Activated CD8-positive, alpha-beta T cell treated with anti-CD3 and anti-CD28 coated beads for 36 hours (primary cell): ENCODE measurements at regions not wholly inside any gene's neighbourhood (a gene's known extent, or its start where the extent isn't known, plus 50 kb on each side); places are given as distances from the start of the nearest gene placed in this dataset.

ENCODE experiments used
- ATAC-seq: fragments of 200-7000 bp; cut with Tn5 transposase; one replicate; pipeline ENCODE4 v1.10.0; 2021; ENCODE audit warnings: mild to moderate bottlenecking, moderate library complexity
- CTCF ChIA-PET: fragments of 350-600 bp; sonication (Branson Sonifier 250); formaldehyde crosslinking; loops from one replicate; lab custom pipeline; 2021; ENCODE audit warnings: antibody characterized with exemption; lab: Charles Lee
- POLR2A ChIA-PET: fragments of 350-600 bp; sonication (Branson Sonifier 250); formaldehyde crosslinking; loops from one replicate; lab custom pipeline; 2021; ENCODE audit warnings: antibody characterized with exemption; lab: Charles Lee
- DNase-seq: peaks from one replicate; pipeline ENCODE4 v3.0.0-alpha.2; 2020
- H3K27ac Mint-ChIP-seq: one replicate; pipeline ENCODE4 v1.8.0; 2021; ENCODE audit warnings: mild to moderate bottlenecking, mixed read lengths
- H3K27me3 Mint-ChIP-seq: one replicate; pipeline ENCODE4 v1.8.0; 2021; ENCODE audit warnings: mixed read lengths
- H3K36me3 Mint-ChIP-seq: one replicate; pipeline ENCODE4 v1.8.0; 2021; ENCODE audit warnings: low read depth, mixed read lengths
- H3K4me1 Mint-ChIP-seq: one replicate; pipeline ENCODE4 v1.8.0; 2021; ENCODE audit warnings: low read depth, mixed read lengths
- H3K4me3 Mint-ChIP-seq: one replicate; pipeline ENCODE4 v1.8.0; 2021; ENCODE audit warnings: mild to moderate bottlenecking, moderate library complexity, mixed read lengths
- H3K9me3 Mint-ChIP-seq: one replicate; pipeline ENCODE4 v1.8.0; 2021; ENCODE audit warnings: mixed read lengths
- intact Hi-C: fragments of 100-400 bp; cut with micrococcal nuclease; formaldehyde crosslinking; loops from one replicate; pipeline ENCODE4 v1.10.0; 2022
- TF ChIP-seq, protein P1 (sequence below): fragments of 200-600 bp; IDR thresholded peaks from one replicate; pipeline ENCODE4 v1.8.0; 2022; ENCODE audit warnings: antibody characterized with exemption, mild to moderate bottlenecking

GRCh38 chr5:88653471-88653870 is 229.5 kb downstream of the MEF2C start:
- intact Hi-C loops: no loop called here
- POLR2A ChIA-PET: no interaction called here
- CTCF ChIA-PET: no interaction called here
- no peak for ATAC-seq
- Mint-ChIP-seq H3K27me3 (peaks cover 36% of the 10 kb centered on the region), H3K9me3 (no peaks in the 10 kb centered on the region), H3K4me3 (no peak overlapping the region), H3K27ac (no peak overlapping the region), H3K36me3 (no peaks in the 10 kb centered on the region), H3K4me1 (no peaks in the 10 kb centered on the region)
- TF ChIP-seq, protein P1, sequence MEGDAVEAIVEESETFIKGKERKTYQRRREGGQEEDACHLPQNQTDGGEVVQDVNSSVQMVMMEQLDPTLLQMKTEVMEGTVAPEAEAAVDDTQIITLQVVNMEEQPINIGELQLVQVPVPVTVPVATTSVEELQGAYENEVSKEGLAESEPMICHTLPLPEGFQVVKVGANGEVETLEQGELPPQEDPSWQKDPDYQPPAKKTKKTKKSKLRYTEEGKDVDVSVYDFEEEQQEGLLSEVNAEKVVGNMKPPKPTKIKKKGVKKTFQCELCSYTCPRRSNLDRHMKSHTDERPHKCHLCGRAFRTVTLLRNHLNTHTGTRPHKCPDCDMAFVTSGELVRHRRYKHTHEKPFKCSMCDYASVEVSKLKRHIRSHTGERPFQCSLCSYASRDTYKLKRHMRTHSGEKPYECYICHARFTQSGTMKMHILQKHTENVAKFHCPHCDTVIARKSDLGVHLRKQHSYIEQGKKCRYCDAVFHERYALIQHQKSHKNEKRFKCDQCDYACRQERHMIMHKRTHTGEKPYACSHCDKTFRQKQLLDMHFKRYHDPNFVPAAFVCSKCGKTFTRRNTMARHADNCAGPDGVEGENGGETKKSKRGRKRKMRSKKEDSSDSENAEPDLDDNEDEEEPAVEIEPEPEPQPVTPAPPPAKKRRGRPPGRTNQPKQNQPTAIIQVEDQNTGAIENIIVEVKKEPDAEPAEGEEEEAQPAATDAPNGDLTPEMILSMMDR: no peak
- DNase-seq: no peak

DNA sequence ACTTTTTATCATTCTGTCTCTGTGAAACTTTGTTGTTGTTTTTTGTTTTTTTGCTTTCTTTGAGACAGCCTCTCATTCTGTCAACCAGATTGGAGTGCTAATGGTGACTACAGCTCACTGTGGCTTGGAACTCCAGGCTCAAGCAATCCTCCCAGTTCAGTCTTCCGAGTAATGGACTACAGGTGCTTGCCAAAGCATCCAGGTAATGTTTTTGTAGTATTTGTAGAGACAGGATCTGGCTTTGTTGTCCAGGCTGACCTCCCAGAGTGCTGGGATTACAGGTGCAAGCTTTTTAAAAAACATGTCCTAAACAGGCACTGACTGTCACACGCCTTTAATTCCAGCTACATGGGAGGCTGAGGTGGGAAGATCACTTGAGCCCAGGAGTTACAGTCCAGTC is 235.1 kb downstream of the MEF2C start:
- POLR2A ChIA-PET: no interaction called here

GRCh38 chr5:88646866-88647265 is 236.1 kb downstream of the MEF2C start:
- H3K4me3 Mint-ChIP-seq: no peak overlapping the region

More for the DNA sequence above, 235.1 kb downstream of the MEF2C start:
- DNase-seq: no peak
- Mint-ChIP-seq H3K4me1 (no peaks in the 10 kb centered on the region), H3K27ac (no peak overlapping the region), H3K4me3 (no peak overlapping the region), H3K27me3 (peaks cover 22% of the 10 kb centered on the region), H3K9me3 (no peaks in the 10 kb centered on the region), H3K36me3 (no peaks in the 10 kb centered on the region)
- CTCF ChIA-PET: interaction anchor here (1.0 kb wide), 1 partner anchor 13 kb away, joined by 3 read pairs; no protein-coding TSS in a partner anchor
- intact Hi-C loops: no loop called here
- ATAC-seq: no peak
- TF ChIP-seq, protein P1: no peak

GRCh38 chr5:88644676-88645075 is 238.3 kb downstream of the MEF2C start:
- no peak for DNase-seq
- H3K27ac Mint-ChIP-seq: no peak overlapping the region

More at GRCh38 chr5:88646866-88647265, 236.1 kb downstream of the MEF2C start:
- peaks cover 18% of the 10 kb centered on the region for H3K27me3 Mint-ChIP-seq
- H3K27ac Mint-ChIP-seq: no peak overlapping the region
- TF ChIP-seq, protein P1: no peak
- DNase-seq: no peak
- ATAC-seq: no peak
- H3K36me3 Mint-ChIP-seq: no peaks in the 10 kb centered on the region
- CTCF ChIA-PET: no interaction called here
- POLR2A ChIA-PET: no interaction called here
- intact Hi-C loops: no loop called here
- no peaks in the 10 kb centered on the region for H3K4me1 Mint-ChIP-seq
- no peaks in the 10 kb centered on the region for H3K9me3 Mint-ChIP-seq

DNA sequence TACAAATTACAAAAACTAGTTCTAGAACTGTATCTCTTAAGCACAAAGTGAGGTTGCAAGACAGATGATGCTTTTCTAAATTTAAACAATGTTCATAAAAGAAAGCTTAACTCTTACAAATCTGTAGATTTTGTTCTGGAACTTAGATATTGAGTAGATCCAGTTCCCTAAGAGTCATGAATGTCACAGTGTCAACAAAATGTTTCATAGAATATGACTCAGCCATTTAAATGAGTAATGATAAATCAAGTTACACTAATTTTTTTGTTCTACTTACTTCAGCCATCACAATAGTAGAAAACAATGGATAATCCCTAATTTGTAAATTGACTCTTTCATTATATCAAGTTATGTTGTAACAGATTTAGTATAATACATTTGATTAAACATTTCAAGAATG is 239.7 kb downstream of the MEF2C start:
- no peaks in the 10 kb centered on the region for H3K4me1 Mint-ChIP-seq
- POLR2A ChIA-PET: no interaction called here
- DNase-seq (no peak), ATAC-seq (no peak)
- CTCF ChIA-PET: interaction anchor here (0.6 kb wide), 1 partner anchor 444 kb away, joined by 3 read pairs; no protein-coding TSS in a partner anchor
- no peak overlapping the region for H3K27ac Mint-ChIP-seq
- H3K4me3 Mint-ChIP-seq: no peak overlapping the region
- H3K27me3 Mint-ChIP-seq: peaks cover 4% of the 10 kb centered on the region
- no peaks in the 10 kb centered on the region for H3K36me3 Mint-ChIP-seq
- intact Hi-C loops: no loop called here
- no peaks in the 10 kb centered on the region for H3K9me3 Mint-ChIP-seq
- TF ChIP-seq, protein P1: no peak

More at GRCh38 chr5:88644676-88645075, 238.3 kb downstream of the MEF2C start:
- intact Hi-C loops: no loop called here
- H3K27me3 Mint-ChIP-seq: peaks cover 6% of the 10 kb centered on the region
- no peak overlapping the region for H3K4me3 Mint-ChIP-seq
- H3K36me3 Mint-ChIP-seq: no peaks in the 10 kb centered on the region
- no peak for ATAC-seq
- TF ChIP-seq, protein P1: no peak
- no peaks in the 10 kb centered on the region for H3K9me3 Mint-ChIP-seq
- POLR2A ChIA-PET: no interaction called here
- CTCF ChIA-PET: no interaction called here
- no peaks in the 10 kb centered on the region for H3K4me1 Mint-ChIP-seq
